ENCODE measurements at regions not wholly inside any gene's neighbourhood (a gene's known extent, or its start where the extent isn't known, plus 50 kb on each side); places are given as distances from the start of the nearest gene placed in this dataset.

- TF ChIP-seq CTCF (IDR thresholded peaks at IDR 0.05; ENCODE audit: poor library complexity) (no peak), EZH2phosphoT487 (IDR thresholded peaks at IDR 0.05; ENCODE audit: low read depth, severe bottlenecking, unreplicated experiment) (no peak), EZH2 (IDR thresholded peaks at IDR 0.05; ENCODE audit: borderline replicate concordance) (no peak)
These were observed 70.3 kb upstream of the PRDX6 start for GRCh38 chr1:173406783-173407230.
